HG03565 (cell line): ENCODE measurements at regions not wholly inside any gene's neighbourhood (a gene's known extent, or its start where the extent isn't known, plus 50 kb on each side); places are given as distances from the start of the nearest gene placed in this dataset.

ENCODE experiments used
- ATAC-seq: cut with Tn5 transposase; IDR thresholded peaks from one replicate; pipeline ENCODE4 v1.9.1; 2021; ENCODE audit warnings: mild to moderate bottlenecking, moderate library complexity; ENCODE audit not compliant: unreplicated experiment

DNA sequence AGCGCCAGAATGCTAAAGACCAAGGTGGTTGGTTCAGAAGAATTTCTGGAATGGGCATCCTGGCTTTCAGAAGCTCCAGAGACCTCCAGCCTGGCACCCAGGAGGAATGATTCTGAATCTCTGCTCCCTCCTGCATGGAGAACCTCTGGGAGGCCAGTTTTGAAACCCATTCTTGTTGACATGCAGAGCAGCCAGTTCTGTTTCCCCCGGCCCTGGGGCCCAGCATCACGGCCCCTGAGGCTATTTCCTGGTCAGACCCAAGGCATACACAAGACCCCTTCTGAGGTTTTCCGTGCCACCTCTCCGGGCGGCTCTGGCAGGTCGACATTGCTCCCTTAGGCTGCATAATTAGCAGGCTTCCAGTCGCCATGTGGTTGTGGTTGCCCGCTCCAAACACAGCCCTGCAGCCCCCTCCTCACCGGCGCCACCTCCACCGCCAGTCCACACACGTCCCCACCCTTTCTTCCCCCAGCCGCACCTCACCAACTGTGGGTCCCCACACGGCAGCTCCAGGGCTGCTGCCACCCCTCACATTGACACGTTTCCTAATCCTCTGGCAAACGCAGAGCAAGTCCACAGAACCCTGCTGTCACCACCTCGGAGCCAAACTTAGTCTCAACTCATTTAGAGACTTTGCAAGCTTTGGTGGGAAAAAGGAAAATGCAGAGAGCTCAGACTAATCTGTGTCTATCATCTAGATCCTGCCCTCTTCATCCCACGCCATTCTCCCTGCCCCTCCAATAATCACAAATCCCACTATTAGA is 367.1 kb downstream of the SOX9 start:
- ATAC-seq = no peak

DNA sequence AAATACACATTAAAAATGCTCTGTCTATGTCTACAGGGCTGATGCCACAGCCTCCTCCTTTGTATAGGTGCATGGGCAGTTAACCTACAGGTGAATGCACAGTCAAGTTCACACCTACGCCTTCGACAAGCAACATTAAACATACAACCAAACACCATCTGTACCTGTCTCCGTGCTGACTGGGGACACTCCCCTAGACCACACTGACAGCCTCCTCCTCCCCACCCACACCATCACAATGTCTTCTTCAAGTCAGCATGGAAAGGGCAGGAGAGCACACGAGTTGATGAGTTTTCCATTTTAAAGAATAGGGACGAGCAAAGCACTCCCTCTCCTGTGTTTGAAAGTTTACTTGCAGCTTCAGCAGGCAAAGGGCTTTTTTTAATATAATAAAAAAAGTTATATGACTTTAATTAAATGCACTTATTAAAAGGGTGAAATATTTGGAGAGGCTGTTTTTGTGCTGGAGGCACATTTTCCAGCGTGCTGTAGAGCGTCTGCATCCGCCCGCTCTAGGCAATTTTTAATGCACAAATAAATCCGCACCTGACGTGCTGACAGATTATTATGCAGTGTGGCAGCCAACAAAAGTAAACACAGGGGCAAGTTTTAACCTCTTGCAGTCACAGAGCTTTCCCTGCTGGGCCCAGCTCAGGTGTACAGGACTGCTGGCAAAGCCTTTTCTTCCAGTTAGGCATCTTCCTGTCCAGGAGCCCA is 367.9 kb downstream of the SOX9 start:
- no peak for ATAC-seq

- ATAC-seq = no peak
These were observed 368.4 kb downstream of the SOX9 start for GRCh38 chr17:72489272-72489641.

DNA sequence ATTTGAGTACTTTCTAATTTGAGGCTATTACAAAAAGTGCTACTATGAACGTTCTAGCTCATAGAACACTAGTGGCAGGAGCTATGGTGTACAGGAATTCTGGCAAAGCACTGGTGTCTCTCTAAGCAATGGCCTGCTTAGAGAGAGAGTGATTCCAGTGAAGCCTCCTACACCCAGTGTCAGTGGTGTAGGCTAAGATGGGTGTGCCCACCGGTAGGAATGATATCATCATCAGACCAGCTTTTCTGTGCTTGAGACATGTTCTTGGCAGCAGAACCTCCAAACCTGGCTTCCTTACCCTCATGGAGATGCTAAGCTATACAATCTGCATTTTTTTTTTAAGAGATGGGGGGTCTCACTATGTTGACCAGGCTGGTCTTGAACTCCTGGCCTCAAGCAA is 370.3 kb downstream of the SOX9 start:
- no peak for ATAC-seq

DNA sequence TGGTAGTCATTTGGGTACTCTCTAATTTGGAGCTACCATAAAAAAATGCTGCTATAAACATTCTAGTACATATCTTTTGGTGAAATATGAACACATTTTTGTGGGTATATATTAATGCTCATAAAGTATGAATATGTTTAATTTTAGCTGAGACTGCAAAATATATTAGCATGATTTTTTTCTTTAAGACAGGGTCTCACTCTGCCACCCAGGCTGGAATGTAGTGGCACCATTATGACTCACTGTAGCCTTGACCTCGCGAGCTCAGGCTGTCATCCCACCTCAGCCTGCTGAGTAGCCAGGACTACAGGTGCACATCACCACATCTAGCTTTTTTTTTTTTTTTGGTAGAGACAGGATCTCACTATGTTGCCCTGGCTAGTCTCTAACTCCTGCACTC is 371.7 kb downstream of the SOX9 start:
- ATAC-seq = no peak

GRCh38 chr17:72492941-72493340 is 372.1 kb downstream of the SOX9 start:
- no peak for ATAC-seq

DNA sequence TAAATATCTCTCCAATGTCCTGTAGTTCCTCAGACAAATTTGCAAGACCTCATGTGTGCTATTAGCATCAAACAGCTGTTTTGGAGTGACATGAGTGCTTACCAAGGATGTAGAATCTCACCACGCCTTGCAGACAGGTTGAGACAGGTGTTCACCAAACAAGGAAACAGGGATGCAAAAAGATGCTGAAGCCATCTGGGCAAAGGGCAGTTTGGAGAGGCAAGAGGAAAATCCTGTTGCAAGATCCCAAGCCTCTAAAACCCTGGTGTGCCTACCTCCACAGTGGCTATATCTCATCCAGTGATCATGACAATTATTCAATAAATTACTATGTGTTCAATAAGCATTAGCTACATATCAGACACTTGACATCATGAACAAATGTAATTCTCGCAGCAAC is 373.7 kb downstream of the SOX9 start:
- no peak for ATAC-seq

DNA sequence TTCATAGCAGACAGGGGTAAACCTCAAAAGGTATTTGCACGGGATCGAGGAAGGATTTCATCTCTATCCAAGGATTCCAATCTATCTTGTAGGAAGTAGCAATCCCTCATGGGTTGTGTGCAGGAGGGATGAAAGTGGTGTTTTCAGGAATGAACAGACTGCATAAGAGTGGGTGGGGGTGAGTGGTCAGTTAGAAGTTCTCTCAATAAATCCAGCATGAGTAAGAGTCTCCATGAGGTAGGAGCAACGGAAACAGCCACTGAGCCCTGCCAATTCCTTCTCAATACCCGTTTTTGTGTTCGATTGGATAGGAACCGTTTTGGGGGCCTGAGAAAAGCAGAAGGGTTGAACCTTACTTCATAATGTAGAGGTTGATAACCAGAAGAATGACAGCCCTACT is 375.6 kb downstream of the SOX9 start:
- ATAC-seq = no peak

- ATAC-seq = no peak
These were observed 377.1 kb downstream of the SOX9 start for GRCh38 chr17:72497915-72498314.

GRCh38 chr17:72498364-72499210 is 377.8 kb downstream of the SOX9 start:
- ATAC-seq = no peak

DNA sequence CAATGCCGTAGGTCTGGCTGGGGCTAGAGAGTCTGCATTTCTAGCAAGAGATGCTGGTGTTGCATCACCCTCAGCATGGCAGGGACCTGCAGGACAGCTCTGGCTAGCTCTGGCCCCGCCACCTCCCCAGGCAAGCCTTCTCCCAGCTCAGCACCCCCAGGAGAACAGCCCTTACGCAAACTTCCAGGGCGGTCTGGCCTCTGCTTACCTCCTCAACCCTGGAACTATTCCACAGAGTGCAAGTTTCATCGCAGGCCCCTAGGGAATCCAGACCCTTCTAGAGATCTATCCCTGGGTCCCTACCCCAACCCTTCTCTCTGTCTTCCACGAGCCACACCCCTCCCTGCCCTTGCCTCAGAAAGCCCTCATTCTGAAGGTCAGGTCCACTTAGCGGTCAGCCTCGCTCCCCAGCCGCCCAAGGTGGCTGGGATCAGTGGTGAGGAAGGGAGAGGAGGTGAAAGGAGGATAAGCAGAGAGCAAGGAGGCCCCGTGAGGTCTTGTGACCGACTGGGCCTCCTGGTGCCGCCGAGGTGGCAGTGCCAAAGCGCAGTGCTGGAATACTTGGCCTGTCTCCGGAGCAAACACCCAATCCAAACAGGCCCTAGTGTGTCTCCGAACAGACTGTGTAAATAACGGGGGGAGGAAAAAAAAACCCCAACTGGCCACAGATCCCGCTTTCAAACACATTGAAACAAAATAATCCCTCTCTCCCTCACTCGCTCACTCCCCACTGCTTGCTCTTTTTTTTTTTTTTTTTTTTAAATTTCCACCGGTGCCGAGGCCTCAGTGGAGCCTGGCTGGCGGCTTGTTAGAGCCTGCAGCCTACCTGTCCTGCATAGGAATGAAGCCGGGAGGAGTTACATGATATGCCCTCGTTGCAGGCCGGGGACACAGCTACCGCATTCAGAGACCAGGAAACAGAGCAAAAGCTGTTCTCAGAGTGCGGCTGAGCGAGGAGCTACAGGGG is 380.9 kb downstream of the SOX9 start:
- ATAC-seq = no peak

GRCh38 chr17:72502371-72503341 is 381.8 kb downstream of the SOX9 start:
- ATAC-seq = no peak

- no peak for ATAC-seq
These were observed 382.7 kb downstream of the SOX9 start for GRCh38 chr17:72503556-72503955.

- no peak for ATAC-seq
These were observed 384.0 kb downstream of the SOX9 start for GRCh38 chr17:72504783-72505182.

DNA sequence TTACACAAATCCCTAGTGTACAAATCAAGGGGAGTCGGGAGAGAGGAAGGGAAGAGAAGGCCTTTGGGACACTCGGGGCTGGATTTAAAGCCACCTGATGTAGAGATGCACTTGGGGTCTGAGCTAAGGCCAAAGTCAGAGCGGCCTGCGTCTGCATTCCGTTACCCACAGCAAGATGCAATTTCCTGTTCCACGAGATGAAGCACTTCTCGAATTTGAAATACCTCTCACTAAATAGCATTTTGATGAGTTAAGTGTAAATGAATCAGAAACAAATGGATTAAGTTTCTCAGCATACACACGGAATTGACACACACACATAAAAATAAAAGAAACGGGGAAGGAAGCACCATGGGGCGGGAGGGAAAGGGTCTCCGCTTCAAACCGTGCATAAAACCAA is 386.0 kb downstream of the SOX9 start:
- ATAC-seq = no peak

- ATAC-seq = no peak
These were observed 386.6 kb downstream of the SOX9 start for GRCh38 chr17:72507370-72507769.

- peak; percentile 51 for ATAC-seq
These were observed 389.7 kb downstream of the SOX9 start for GRCh38 chr17:72510351-72511016.

DNA sequence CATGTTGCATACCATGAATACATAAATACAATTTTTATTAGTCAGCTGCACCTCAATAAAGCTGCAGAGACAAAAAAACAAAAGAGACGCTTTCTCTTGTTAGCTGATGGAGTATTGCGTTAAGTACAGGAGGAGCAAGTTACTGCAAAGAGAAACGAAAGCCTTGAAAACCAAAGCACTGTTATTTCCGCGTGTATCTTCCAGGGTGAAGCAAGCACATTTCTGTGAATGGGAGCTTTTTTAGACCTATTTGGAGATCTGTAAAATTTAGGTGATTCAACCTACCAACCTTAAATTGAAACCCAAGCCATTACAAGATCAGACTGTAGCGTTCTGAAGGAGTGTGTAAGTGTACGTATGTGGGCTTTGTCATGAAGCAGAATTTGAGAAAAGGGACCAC is 390.4 kb downstream of the SOX9 start:
- no peak for ATAC-seq

- ATAC-seq = no peak
These were observed 391.1 kb downstream of the SOX9 start for GRCh38 chr17:72511874-72512273.
